HCEC 1CT (cell line): ENCODE measurements at regions not wholly inside any gene's neighbourhood (a gene's known extent, or its start where the extent isn't known, plus 50 kb on each side); places are given as distances from the start of the nearest gene placed in this dataset.

Source experiments
- DNase-seq: peaks from one replicate; pipeline ENCODE4 v3.0.0-alpha.2; 2017

- no peak for DNase-seq
These were observed 153.4 kb upstream of the TSHZ3 start for GRCh38 chr19:31502536-31503170.

- DNase-seq, result no peak
These were observed 154.0 kb upstream of the TSHZ3 start for GRCh38 chr19:31503211-31503610.

GRCh38 chr19:31504221-31504620 lies 155.0 kb upstream of the TSHZ3 start:
- DNase-seq, result no peak

- DNase-seq, result no peak
These were observed 156.3 kb upstream of the TSHZ3 start for GRCh38 chr19:31505596-31505910.

GRCh38 chr19:31506102-31506501 lies 156.9 kb upstream of the TSHZ3 start:
- DNase-seq, result no peak

- no peak for DNase-seq
These were observed 161.4 kb upstream of the TSHZ3 start for GRCh38 chr19:31510635-31511034.

GRCh38 chr19:31511098-31511497 lies 161.9 kb upstream of the TSHZ3 start:
- no peak for DNase-seq

GRCh38 chr19:31511696-31512095 lies 162.5 kb upstream of the TSHZ3 start:
- no peak for DNase-seq

GRCh38 chr19:31512181-31512970 lies 163.1 kb upstream of the TSHZ3 start:
- no peak for DNase-seq

- DNase-seq, result no peak
These were observed 164.6 kb upstream of the TSHZ3 start for GRCh38 chr19:31513841-31514240.

- DNase-seq, result no peak
These were observed 166.7 kb upstream of the TSHZ3 start for GRCh38 chr19:31515931-31516330.

GRCh38 chr19:31516756-31517155 lies 167.5 kb upstream of the TSHZ3 start:
- no peak for DNase-seq

- DNase-seq, result no peak
These were observed 168.3 kb upstream of the TSHZ3 start for GRCh38 chr19:31517224-31518180.

GRCh38 chr19:31518216-31519020 lies 169.2 kb upstream of the TSHZ3 start:
- DNase-seq, result no peak

GRCh38 chr19:31519256-31519655 lies 170.0 kb upstream of the TSHZ3 start:
- DNase-seq, result no peak

GRCh38 chr19:31519908-31520307 lies 170.7 kb upstream of the TSHZ3 start:
- no peak for DNase-seq

GRCh38 chr19:31520633-31521032 lies 171.4 kb upstream of the TSHZ3 start:
- DNase-seq, result no peak

GRCh38 chr19:31525610-31526147 lies 176.4 kb upstream of the TSHZ3 start:
- no peak for DNase-seq

- no peak for DNase-seq
These were observed 178.2 kb upstream of the TSHZ3 start for GRCh38 chr19:31527443-31527842.

- no peak for DNase-seq
These were observed 179.0 kb upstream of the TSHZ3 start for GRCh38 chr19:31528261-31528660.

- no peak for DNase-seq
These were observed 179.9 kb upstream of the TSHZ3 start for GRCh38 chr19:31529121-31529520.

- no peak for DNase-seq
These were observed 181.5 kb upstream of the TSHZ3 start for GRCh38 chr19:31530781-31531180.
